ENCODE measurements at regions not wholly inside any gene's neighbourhood (a gene's known extent, or its start where the extent isn't known, plus 50 kb on each side); places are given as distances from the start of the nearest gene placed in this dataset.
"Not testable (repeated sequence)": the region's sequence is repeated elsewhere in the genome, so short reads cannot be mapped to it uniquely, and the experiment has no call there.

GRCh38 chr7:57198801-57199200 is 66.6 kb upstream of the ZNF479 start:
- no peak for TF ChIP-seq ZFX (IDR thresholded peaks at IDR 0.05)
- no peak for TF ChIP-seq CTCF (conservative IDR thresholded peaks at IDR 0.05)
- H3K27ac ChIP-seq = no peak overlapping the region

GRCh38 chr7:57199252-57199651 is 67.0 kb upstream of the ZNF479 start:
- no peak for TF ChIP-seq CTCF (conservative IDR thresholded peaks at IDR 0.05)
- TF ChIP-seq ZFX (IDR thresholded peaks at IDR 0.05) = no peak
- H3K27ac ChIP-seq = no peak overlapping the region

DNA sequence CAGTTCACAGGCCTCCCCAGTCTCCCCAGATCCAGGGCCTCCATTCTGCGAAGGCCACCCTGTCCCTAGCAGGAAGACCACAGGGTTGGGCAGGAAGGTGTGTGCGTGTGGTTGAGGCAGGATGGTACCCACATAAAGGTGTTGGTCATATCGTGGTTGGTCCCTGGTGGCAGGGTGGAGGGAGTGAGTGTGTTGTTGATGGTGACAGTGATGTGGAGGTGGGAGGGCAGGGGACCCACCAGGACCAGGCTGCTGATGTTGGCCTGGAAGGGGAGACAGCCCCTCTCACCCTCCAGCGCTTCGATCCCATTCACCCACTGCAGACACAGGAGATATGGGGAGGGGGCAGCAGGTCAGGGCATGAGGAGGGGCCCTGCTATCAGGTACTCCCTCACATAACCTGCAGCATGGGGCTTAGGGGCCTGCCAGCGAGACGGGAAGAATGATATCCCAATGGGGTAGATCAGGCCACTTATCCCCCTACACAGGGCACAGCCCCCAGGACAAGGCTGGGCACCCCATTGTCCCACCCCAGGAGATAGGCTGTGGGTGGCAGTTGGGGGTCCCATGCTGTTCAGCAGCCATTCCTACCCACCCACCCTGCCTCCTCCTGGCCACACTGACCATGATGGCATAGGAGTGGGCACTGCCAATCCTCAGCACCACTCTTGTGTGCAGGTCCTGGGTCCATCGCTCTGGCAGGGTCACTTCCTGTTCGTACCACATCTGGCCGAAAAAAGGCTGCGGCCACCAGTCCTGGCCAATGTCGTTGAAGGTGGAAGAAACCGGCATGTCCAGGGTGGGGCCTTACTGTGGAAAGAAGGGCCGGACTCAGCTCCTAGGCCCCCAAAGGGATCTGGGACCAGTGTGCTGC is 69.0 kb upstream of the ZNF479 start:
- H3K27ac ChIP-seq = no peak overlapping the region
- no peak for TF ChIP-seq CTCF (conservative IDR thresholded peaks at IDR 0.05)
- TF ChIP-seq ZFX (IDR thresholded peaks at IDR 0.05) = no peak

- no peak for TF ChIP-seq ZFX (IDR thresholded peaks at IDR 0.05)
- TF ChIP-seq CTCF (conservative IDR thresholded peaks at IDR 0.05) = no peak
- no peak overlapping the region for H3K27ac ChIP-seq
Measured at GRCh38 chr7:57201895-57202210, 69.6 kb upstream of the ZNF479 start.

DNA sequence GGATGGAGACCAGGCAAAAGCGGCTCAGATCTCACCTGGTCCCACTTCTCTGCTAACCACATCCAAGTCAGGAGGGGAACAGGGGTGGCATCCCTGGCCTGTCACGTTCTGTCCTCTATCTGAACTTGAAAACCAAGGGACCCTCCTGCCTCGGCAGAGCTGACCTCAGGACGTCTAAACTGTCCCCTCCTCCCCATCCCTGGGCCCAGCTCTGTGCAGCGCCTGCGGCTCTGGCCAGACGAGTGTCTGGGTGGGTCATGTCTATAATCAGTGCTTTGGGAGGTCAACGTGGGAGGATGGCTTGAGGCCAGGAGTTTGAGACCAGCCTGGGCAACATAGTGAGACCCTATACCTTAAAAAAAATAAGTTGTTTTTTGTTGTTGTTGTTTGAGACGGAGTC is 70.0 kb upstream of the ZNF479 start:
- H3K27ac ChIP-seq = no peak overlapping the region
- TF ChIP-seq CTCF (conservative IDR thresholded peaks at IDR 0.05) (no peak), ZFX (IDR thresholded peaks at IDR 0.05) (no peak)

- no peak overlapping the region for H3K27ac ChIP-seq
- TF ChIP-seq CTCF (conservative IDR thresholded peaks at IDR 0.05) = no peak
- no peak for TF ChIP-seq ZFX (IDR thresholded peaks at IDR 0.05)
Measured at GRCh38 chr7:57203161-57203791, 71.0 kb upstream of the ZNF479 start.

- H3K27ac ChIP-seq = not testable (repeated sequence)
Measured at GRCh38 chr7:57203858-57204257, 71.6 kb upstream of the ZNF479 start.

GRCh38 chr7:57204411-57204811 is 72.2 kb upstream of the ZNF479 start:
- no peak overlapping the region for H3K27ac ChIP-seq
- TF ChIP-seq CTCF (conservative IDR thresholded peaks at IDR 0.05) (no peak), ZFX (IDR thresholded peaks at IDR 0.05) (no peak)
